SIG-M5 treated with dmso at 0.1 percent for 504 hours (cell line): ENCODE measurements at regions not wholly inside any gene's neighbourhood (a gene's known extent, or its start where the extent isn't known, plus 50 kb on each side); places are given as distances from the start of the nearest gene placed in this dataset.
"Not testable (repeated sequence)": the region's sequence is repeated elsewhere in the genome, so short reads cannot be mapped to it uniquely, and the experiment has no call there.

ENCODE experiments used
- DNase-seq: peaks from one replicate; lab custom pipeline; 2025; ENCODE audit not compliant: unreplicated experiment; lab: John Stamatoyannopoulos, UW

DNA sequence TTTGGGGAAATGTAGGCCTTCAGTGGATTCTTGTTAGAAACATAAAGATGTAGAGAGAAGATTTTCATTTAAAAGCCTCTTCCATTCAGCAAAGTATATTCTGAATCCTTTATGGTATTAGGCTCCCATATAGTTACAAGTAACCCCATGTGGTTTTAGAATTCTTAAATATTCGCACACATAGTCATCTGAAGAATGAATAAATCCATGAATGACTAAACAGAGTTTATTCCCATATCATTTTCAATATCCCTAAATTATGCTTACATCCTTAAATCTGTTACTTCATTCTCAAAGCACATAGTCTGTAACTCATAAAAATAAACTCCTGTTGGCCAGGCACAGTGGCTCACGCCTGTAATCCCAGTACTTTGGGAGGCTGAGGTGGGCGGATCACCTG, 962.1 kb downstream of the KCNJ18 start:
- no peak for DNase-seq

- DNase-seq = no peak
Observed at GRCh38 chr17:22669721-22670120, 977.4 kb downstream of the KCNJ18 start.

- DNase-seq = no peak
Observed at GRCh38 chr17:22671110-22671509, 978.8 kb downstream of the KCNJ18 start.

DNA sequence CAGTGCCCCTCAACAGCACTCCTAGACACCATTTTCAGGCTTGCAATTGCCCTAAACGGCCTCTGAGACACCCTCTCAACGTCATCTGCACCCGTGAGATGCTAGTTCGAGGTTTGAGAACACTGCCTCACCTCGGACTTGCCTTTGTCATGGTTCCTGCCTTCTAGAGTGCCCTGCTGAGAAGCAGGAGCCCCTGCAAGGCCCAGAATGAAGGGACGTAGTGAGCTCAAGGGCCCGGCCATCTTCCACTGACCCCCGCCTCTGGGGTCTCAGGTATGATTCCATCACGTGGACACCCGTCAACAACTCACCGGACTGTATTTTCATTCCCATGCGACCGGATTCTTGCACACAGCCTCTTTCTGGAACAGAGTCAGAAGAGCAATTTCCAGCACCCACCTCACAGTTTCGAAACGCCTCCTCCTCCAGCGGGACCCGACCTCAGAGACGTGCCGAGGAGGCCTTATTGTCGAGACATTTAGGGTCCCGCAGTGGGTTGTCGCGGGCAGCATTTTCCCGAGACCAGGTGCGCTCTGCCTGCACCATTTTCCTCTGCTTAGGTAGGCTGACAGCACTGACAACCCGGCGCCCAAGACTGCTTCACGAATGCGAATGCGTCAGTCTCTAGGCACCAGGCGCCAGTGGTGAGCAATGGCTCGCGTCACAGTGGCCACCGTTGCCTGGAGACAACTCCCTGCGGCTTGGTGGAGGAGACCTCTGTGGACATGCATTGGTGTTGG, 999.9 kb downstream of the KCNJ18 start:
- DNase-seq = no peak

GRCh38 chr17:22692806-22693171, 1000.5 kb downstream of the KCNJ18 start:
- DNase-seq = no peak

GRCh38 chr17:22694362-22695227, 1002.3 kb downstream of the KCNJ18 start:
- no peak for DNase-seq

- DNase-seq = no peak
Observed at GRCh38 chr17:22695228-22695619, 1002.9 kb downstream of the KCNJ18 start.

DNA sequence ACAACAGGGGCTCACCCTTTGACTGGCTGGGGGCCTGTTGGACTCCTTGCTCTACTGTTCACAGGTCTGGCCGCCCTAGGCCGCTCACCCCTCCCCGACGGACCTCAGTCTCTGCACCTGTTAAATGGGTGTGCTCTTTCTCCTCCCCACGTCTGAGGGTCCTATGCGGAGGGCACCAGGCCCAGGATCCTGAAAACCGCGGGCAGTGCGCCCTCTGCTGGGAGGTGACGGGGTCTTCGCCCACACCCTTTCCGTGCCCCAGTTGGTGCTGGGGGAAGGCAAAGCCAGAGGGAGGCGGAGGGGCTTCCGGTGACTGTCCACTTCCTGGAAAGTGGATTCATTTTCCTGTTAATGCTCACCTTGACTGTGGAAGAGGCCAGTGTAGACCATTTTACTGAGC, 1010.9 kb downstream of the KCNJ18 start:
- no peak for DNase-seq

DNA sequence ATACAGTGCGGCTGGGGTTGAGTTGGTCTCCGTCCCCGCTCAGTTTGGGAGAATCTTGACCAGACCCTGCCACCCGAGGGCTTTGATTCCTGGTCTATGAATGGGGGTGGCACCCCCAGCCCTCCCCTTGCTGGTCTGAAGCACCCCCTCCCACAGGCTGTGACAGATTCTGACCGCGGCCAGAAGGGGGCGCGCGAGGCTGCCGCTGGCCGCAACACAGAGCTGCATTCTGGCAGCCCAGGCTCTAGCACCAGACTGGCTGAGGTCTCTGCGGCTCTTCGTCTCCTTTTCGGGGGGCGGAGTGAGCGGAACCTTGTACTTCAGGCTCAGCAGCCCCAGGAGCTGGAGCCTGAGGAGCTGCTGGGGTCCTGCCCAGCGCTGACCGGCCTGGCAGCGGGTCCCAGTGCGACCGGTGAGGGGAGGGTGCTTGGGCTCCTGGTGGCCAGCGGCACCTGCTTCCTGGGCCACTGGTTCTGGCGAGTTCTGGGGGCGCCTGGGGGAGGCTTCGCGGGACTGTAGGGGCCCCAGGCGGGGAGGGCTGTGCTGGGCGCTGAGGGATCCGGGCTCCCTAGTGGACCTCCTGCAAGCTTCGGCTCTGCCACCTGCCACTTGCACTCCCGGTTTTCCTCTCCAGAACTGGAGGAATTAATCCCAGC, 1011.6 kb downstream of the KCNJ18 start:
- DNase-seq = no peak

- peak; percentile 8 for DNase-seq
Observed at GRCh38 chr17:22704674-22705073, 1012.4 kb downstream of the KCNJ18 start.

- no peak for DNase-seq
Observed at GRCh38 chr17:22707626-22708025, 1015.3 kb downstream of the KCNJ18 start.

GRCh38 chr17:22717211-22717610, 1024.9 kb downstream of the KCNJ18 start:
- DNase-seq = no peak

DNA sequence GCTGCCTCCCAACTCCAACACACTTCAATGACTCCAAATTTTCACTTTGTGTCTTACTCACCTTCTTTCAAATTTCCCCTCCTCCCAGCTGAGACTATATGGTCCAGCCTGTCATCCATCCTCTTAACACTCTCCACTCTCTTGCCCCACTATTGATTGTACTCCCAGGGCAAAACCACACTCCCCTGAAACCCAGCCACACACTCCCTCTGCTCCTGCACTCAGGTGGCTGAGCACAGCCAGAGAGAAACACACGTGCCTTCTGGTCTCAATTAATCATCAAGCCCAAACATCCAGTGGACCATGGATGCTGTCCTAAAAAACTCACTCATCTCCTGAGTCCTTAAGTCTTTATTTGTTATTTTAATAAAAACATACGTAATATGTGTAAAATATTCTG, 1026.4 kb downstream of the KCNJ18 start:
- no peak for DNase-seq

GRCh38 chr17:22741066-22741465, 1048.7 kb downstream of the KCNJ18 start:
- not testable (repeated sequence) for DNase-seq
